ENCODE measurements at regions not wholly inside any gene's neighbourhood (a gene's known extent, or its start where the extent isn't known, plus 50 kb on each side); places are given as distances from the start of the nearest gene placed in this dataset.
A peak's percentile ranks its signal among the peaks of the same experiment; 100 is the strongest.

GRCh38 chr2:136347981-136348380 lies 230.0 kb upstream of the CXCR4 start:
- no peak for DNase-seq
- 50% methylated on average over 2 of the region's 2 CpGs for WGBS
- no peaks in the 10 kb centered on the region for H3K27me3 ChIP-seq (ENCODE audit: control insufficient read depth, insufficient read depth)
- H3K9me3 ChIP-seq (ENCODE audit: control insufficient read depth, low read length), result no peaks in the 10 kb centered on the region
- H3K27ac ChIP-seq (ENCODE audit: low read length), result no peak overlapping the region
- intact Hi-C loops (cut with DNase I), result no loop called here
- no peaks in the 10 kb centered on the region for H3K4me1 ChIP-seq (ENCODE audit: control insufficient read depth, insufficient read depth, low read length)
- ATAC-seq, result no peak
- H3K4me3 ChIP-seq (ENCODE audit: low read length), result no peak overlapping the region

GRCh38 chr2:136344339-136344738 lies 226.4 kb upstream of the CXCR4 start:
- DNase-seq (no peak), ATAC-seq (no peak)
- Histone ChIP-seq H3K27ac (ENCODE audit: low read length) (no peak overlapping the region), H3K27me3 (ENCODE audit: control insufficient read depth, insufficient read depth) (no peaks in the 10 kb centered on the region), H3K4me3 (ENCODE audit: low read length) (no peak overlapping the region), H3K4me1 (ENCODE audit: control insufficient read depth, insufficient read depth, low read length) (no peaks in the 10 kb centered on the region), H3K9me3 (ENCODE audit: control insufficient read depth, low read length) (no peaks in the 10 kb centered on the region)
- WGBS, result 80% methylated on average over 3 of the region's 3 CpGs
- intact Hi-C loops (cut with DNase I), result no loop called here

- H3K27me3 ChIP-seq (ENCODE audit: control insufficient read depth, insufficient read depth), result no peaks in the 10 kb centered on the region
- DNase-seq (no peak), ATAC-seq (no peak)
- 53% methylated on average over 5 of the region's 5 CpGs for WGBS
- intact Hi-C loops (cut with DNase I), result no loop called here
- no peaks in the 10 kb centered on the region for H3K4me1 ChIP-seq (ENCODE audit: control insufficient read depth, insufficient read depth, low read length)
- no peak overlapping the region for H3K27ac ChIP-seq (ENCODE audit: low read length)
- no peak overlapping the region for H3K4me3 ChIP-seq (ENCODE audit: low read length)
- no peaks in the 10 kb centered on the region for H3K9me3 ChIP-seq (ENCODE audit: control insufficient read depth, low read length)
Measured at GRCh38 chr2:136342138-136342537, 224.2 kb upstream of the CXCR4 start.

GRCh38 chr2:136334967-136335366 lies 217.0 kb upstream of the CXCR4 start:
- no peak overlapping the region for H3K4me3 ChIP-seq (ENCODE audit: low read length)
- no peaks in the 10 kb centered on the region for H3K27me3 ChIP-seq (ENCODE audit: control insufficient read depth, insufficient read depth)
- intact Hi-C loops (cut with DNase I), result no loop called here
- H3K4me1 ChIP-seq (ENCODE audit: control insufficient read depth, insufficient read depth, low read length), result no peaks in the 10 kb centered on the region
- DNase-seq, result no peak
- ATAC-seq, result no peak
- H3K27ac ChIP-seq (ENCODE audit: low read length), result no peak overlapping the region
- 54% methylated on average over 1 of the region's 1 CpG for WGBS
- no peaks in the 10 kb centered on the region for H3K9me3 ChIP-seq (ENCODE audit: control insufficient read depth, low read length)

GRCh38 chr2:136332436-136333095 lies 214.6 kb upstream of the CXCR4 start:
- Histone ChIP-seq H3K4me3 (ENCODE audit: low read length) (no peak overlapping the region), H3K27me3 (ENCODE audit: control insufficient read depth, insufficient read depth) (no peaks in the 10 kb centered on the region), H3K27ac (ENCODE audit: low read length) (no peak overlapping the region), H3K4me1 (ENCODE audit: control insufficient read depth, insufficient read depth, low read length) (no peaks in the 10 kb centered on the region), H3K9me3 (ENCODE audit: control insufficient read depth, low read length) (no peaks in the 10 kb centered on the region)
- ATAC-seq (no peak), DNase-seq (no peak)
- intact Hi-C loops (cut with DNase I), result no loop called here
- WGBS, result 60% methylated on average over 3 of the region's 3 CpGs

GRCh38 chr2:136331226-136331625 lies 213.3 kb upstream of the CXCR4 start:
- intact Hi-C loops (cut with DNase I), result no loop called here
- H3K4me1 ChIP-seq (ENCODE audit: control insufficient read depth, insufficient read depth, low read length), result no peaks in the 10 kb centered on the region
- H3K4me3 ChIP-seq (ENCODE audit: low read length), result no peak overlapping the region
- H3K27ac ChIP-seq (ENCODE audit: low read length), result no peak overlapping the region
- no peak for DNase-seq
- no peaks in the 10 kb centered on the region for H3K27me3 ChIP-seq (ENCODE audit: control insufficient read depth, insufficient read depth)
- no peaks in the 10 kb centered on the region for H3K9me3 ChIP-seq (ENCODE audit: control insufficient read depth, low read length)
- ATAC-seq, result no peak
- WGBS, result 85% methylated on average over 5 of the region's 5 CpGs

- no peak for ATAC-seq
- Histone ChIP-seq H3K27ac (ENCODE audit: low read length) (no peak overlapping the region), H3K27me3 (ENCODE audit: control insufficient read depth, insufficient read depth) (no peaks in the 10 kb centered on the region), H3K4me1 (ENCODE audit: control insufficient read depth, insufficient read depth, low read length) (no peaks in the 10 kb centered on the region), H3K4me3 (ENCODE audit: low read length) (no peak overlapping the region), H3K9me3 (ENCODE audit: control insufficient read depth, low read length) (no peaks in the 10 kb centered on the region)
- intact Hi-C loops (cut with DNase I), result no loop called here
- no peak for DNase-seq
- 63% methylated on average over 8 of the region's 8 CpGs for WGBS
Measured at GRCh38 chr2:136328207-136328795, 210.4 kb upstream of the CXCR4 start.

- Histone ChIP-seq H3K4me3 (ENCODE audit: low read length) (no peak overlapping the region), H3K9me3 (ENCODE audit: control insufficient read depth, low read length) (no peaks in the 10 kb centered on the region), H3K4me1 (ENCODE audit: control insufficient read depth, insufficient read depth, low read length) (no peaks in the 10 kb centered on the region), H3K27me3 (ENCODE audit: control insufficient read depth, insufficient read depth) (no peaks in the 10 kb centered on the region), H3K27ac (ENCODE audit: low read length) (no peak overlapping the region)
- intact Hi-C loops (cut with DNase I), result no loop called here
- 41% methylated on average over 12 of the region's 12 CpGs for WGBS
- DNase-seq (no peak), ATAC-seq (peak in 1 of 2 donors; percentile 68)
Measured at GRCh38 chr2:136327162-136327852, 209.4 kb upstream of the CXCR4 start.

GRCh38 chr2:136325844-136326331 lies 207.9 kb upstream of the CXCR4 start:
- intact Hi-C loops (cut with DNase I), result no loop called here
- H3K27me3 ChIP-seq (ENCODE audit: control insufficient read depth, insufficient read depth), result no peaks in the 10 kb centered on the region
- H3K4me1 ChIP-seq (ENCODE audit: control insufficient read depth, insufficient read depth, low read length), result no peaks in the 10 kb centered on the region
- H3K9me3 ChIP-seq (ENCODE audit: control insufficient read depth, low read length), result no peaks in the 10 kb centered on the region
- no peak for ATAC-seq
- DNase-seq, result no peak
- H3K27ac ChIP-seq (ENCODE audit: low read length), result no peak overlapping the region
- 96% methylated on average over 1 of the region's 1 CpG for WGBS
- no peak overlapping the region for H3K4me3 ChIP-seq (ENCODE audit: low read length)

GRCh38 chr2:136324966-136325365 lies 207.0 kb upstream of the CXCR4 start:
- no peak for ATAC-seq
- 68% methylated on average over 3 of the region's 3 CpGs for WGBS

GRCh38 chr2:136323935-136324334 lies 206.0 kb upstream of the CXCR4 start:
- Histone ChIP-seq H3K4me3 (ENCODE audit: low read length) (no peak overlapping the region), H3K27ac (ENCODE audit: low read length) (no peak overlapping the region), H3K27me3 (ENCODE audit: control insufficient read depth, insufficient read depth) (no peaks in the 10 kb centered on the region), H3K4me1 (ENCODE audit: control insufficient read depth, insufficient read depth, low read length) (no peaks in the 10 kb centered on the region), H3K9me3 (ENCODE audit: control insufficient read depth, low read length) (no peaks in the 10 kb centered on the region)
- DNase-seq, result no peak
- intact Hi-C loops (cut with DNase I), result no loop called here
- ATAC-seq, result no peak
- WGBS, result 78% methylated on average over 7 of the region's 7 CpGs

More at GRCh38 chr2:136324966-136325365, 207.0 kb upstream of the CXCR4 start:
- intact Hi-C loops (cut with DNase I), result no loop called here
- H3K9me3 ChIP-seq (ENCODE audit: control insufficient read depth, low read length), result no peaks in the 10 kb centered on the region
- no peak for DNase-seq
- no peak overlapping the region for H3K4me3 ChIP-seq (ENCODE audit: low read length)
- no peaks in the 10 kb centered on the region for H3K27me3 ChIP-seq (ENCODE audit: control insufficient read depth, insufficient read depth)
- no peaks in the 10 kb centered on the region for H3K4me1 ChIP-seq (ENCODE audit: control insufficient read depth, insufficient read depth, low read length)
- no peak overlapping the region for H3K27ac ChIP-seq (ENCODE audit: low read length)

Data from right cardiac atrium (tissue), 5 donors.